ENCODE measurements at regions not wholly inside any gene's neighbourhood (a gene's known extent, or its start where the extent isn't known, plus 50 kb on each side); places are given as distances from the start of the nearest gene placed in this dataset.

GRCh38 chr12:93080452-93080851 is 151.4 kb upstream of the EEA1 start:
- Histone ChIP-seq H3K27ac (ENCODE audit: poor library complexity, severe bottlenecking) (peak overlapping the region; percentile 30), H3K9me3 (ENCODE audit: severe bottlenecking) (no peaks in the 10 kb centered on the region), H3K4me3 (ENCODE audit: severe bottlenecking) (no peak overlapping the region), H3K36me3 (ENCODE audit: low read depth) (no peaks in the 10 kb centered on the region), H3K4me1 (ENCODE audit: insufficient read depth, poor library complexity, severe bottlenecking) (peaks cover 11% of the 10 kb centered on the region), H3K27me3 (ENCODE audit: insufficient read depth, poor library complexity, severe bottlenecking) (no peaks in the 10 kb centered on the region)
- TF ChIP-seq CTCF (IDR thresholded peaks at IDR 0.05; ENCODE audit: poor library complexity, severe bottlenecking): no peak
- no peak for ATAC-seq (ENCODE audit: low read depth)
- no peak for DNase-seq (ENCODE audit: low spot score)

- Histone ChIP-seq H3K27me3 (ENCODE audit: insufficient read depth, poor library complexity, severe bottlenecking) (no peaks in the 10 kb centered on the region), H3K36me3 (ENCODE audit: low read depth) (no peaks in the 10 kb centered on the region), H3K9me3 (ENCODE audit: severe bottlenecking) (no peaks in the 10 kb centered on the region), H3K4me1 (ENCODE audit: insufficient read depth, poor library complexity, severe bottlenecking) (peaks cover 11% of the 10 kb centered on the region), H3K4me3 (ENCODE audit: severe bottlenecking) (no peak overlapping the region), H3K27ac (ENCODE audit: poor library complexity, severe bottlenecking) (peak overlapping the region; percentile 30)
- DNase-seq (ENCODE audit: low spot score): no peak
- no peak for TF ChIP-seq CTCF (IDR thresholded peaks at IDR 0.05; ENCODE audit: poor library complexity, severe bottlenecking)
- ATAC-seq (ENCODE audit: low read depth): peak; percentile 38; the same call in 1 of the 3 replicates
Observed at GRCh38 chr12:93080994-93081809, 152.1 kb upstream of the EEA1 start.

- peaks cover 11% of the 10 kb centered on the region for H3K4me1 ChIP-seq (ENCODE audit: insufficient read depth, poor library complexity, severe bottlenecking)
- no peaks in the 10 kb centered on the region for H3K9me3 ChIP-seq (ENCODE audit: severe bottlenecking)
- H3K27me3 ChIP-seq (ENCODE audit: insufficient read depth, poor library complexity, severe bottlenecking): no peaks in the 10 kb centered on the region
- no peaks in the 10 kb centered on the region for H3K36me3 ChIP-seq (ENCODE audit: low read depth)
- DNase-seq (ENCODE audit: low spot score) (no peak), ATAC-seq (ENCODE audit: low read depth) (no peak)
- peak overlapping the region; percentile 30 for H3K27ac ChIP-seq (ENCODE audit: poor library complexity, severe bottlenecking)
- no peak for TF ChIP-seq CTCF (IDR thresholded peaks at IDR 0.05; ENCODE audit: poor library complexity, severe bottlenecking)
- no peak overlapping the region for H3K4me3 ChIP-seq (ENCODE audit: severe bottlenecking)
Observed at GRCh38 chr12:93081810-93082165, 152.7 kb upstream of the EEA1 start.

GRCh38 chr12:93085383-93086287 is 156.5 kb upstream of the EEA1 start:
- ATAC-seq (ENCODE audit: low read depth) (no peak), DNase-seq (ENCODE audit: low spot score) (no peak)
- Histone ChIP-seq H3K9me3 (ENCODE audit: severe bottlenecking) (no peaks in the 10 kb centered on the region), H3K4me3 (ENCODE audit: severe bottlenecking) (no peak overlapping the region), H3K27me3 (ENCODE audit: insufficient read depth, poor library complexity, severe bottlenecking) (no peaks in the 10 kb centered on the region), H3K27ac (ENCODE audit: poor library complexity, severe bottlenecking) (no peak overlapping the region), H3K36me3 (ENCODE audit: low read depth) (no peaks in the 10 kb centered on the region), H3K4me1 (ENCODE audit: insufficient read depth, poor library complexity, severe bottlenecking) (peaks cover 33% of the 10 kb centered on the region)
- TF ChIP-seq CTCF (IDR thresholded peaks at IDR 0.05; ENCODE audit: poor library complexity, severe bottlenecking): no peak
